Thyroid gland (tissue), 4 donors: ENCODE measurements at regions not wholly inside any gene's neighbourhood (a gene's known extent, or its start where the extent isn't known, plus 50 kb on each side); places are given as distances from the start of the nearest gene placed in this dataset.

Source experiments
- DNase-seq, 2 donors: peaks; one replicate each; pipeline ENCODE4 v3.0.0-alpha.2; 2019
- H3K27ac ChIP-seq, 3 donors: fragments of 200-600 bp; sonication (generic); 1 replicate in 2 of 3; 2 replicates in 1 of 3; pipeline ENCODE4 v1.5.1; 2016 to 2019; ENCODE audit warnings: mild to moderate bottlenecking in 1 of 3, moderate library complexity in 1 of 3
- H3K27me3 ChIP-seq: fragments of 200-600 bp; sonication (generic); one replicate; pipeline ENCODE4 v1.5.1; 2019
- H3K36me3 ChIP-seq, 2 donors: fragments of 200-600 bp; sonication (generic); one replicate each; pipeline ENCODE4 v1.5.1; 2016 to 2019
- H3K4me1 ChIP-seq, 2 donors: fragments of 200-600 bp; sonication (generic); one replicate each; pipeline ENCODE4 v1.5.1; 2017 to 2019
- H3K4me3 ChIP-seq, 3 donors: fragments of 200-600 bp; sonication (generic); replicated peaks in 1 of 3; 1 replicate in 2 of 3; 2 replicates in 1 of 3; pipeline ENCODE4 v1.5.1; 2016; ENCODE audit warnings: mild to moderate bottlenecking in 1 of 3
- H3K9me3 ChIP-seq: fragments of 200-600 bp; sonication (generic); one replicate; pipeline ENCODE4 v1.5.1; 2017
- CTCF ChIP-seq, 6 experiments: fragments of 200-600 bp in 3 of 6; fragments of 450-650 bp in 3 of 6; sonication (generic) in 3 of 6; IDR thresholded peaks; one replicate each; pipeline ENCODE4 v1.5.1; 2016 to 2019; ENCODE audit warnings: antibody characterized with exemption in 6 of 6, mild to moderate bottlenecking in 2 of 6, inconsistent platforms in 1 of 6, moderate library complexity in 1 of 6
- POLR2A ChIP-seq, 2 donors: fragments of 450-650 bp; IDR thresholded peaks; one replicate each; pipeline ENCODE4 v1.6.1; 2017; ENCODE audit warnings: antibody characterized with exemption in 2 of 2, mild to moderate bottlenecking in 2 of 2, moderate library complexity in 1 of 2
- WGBS, 2 donors: methylation state at CpG; one replicate each; pipeline ENCODE4 v1.1.5; 2017; 5-methylcytosine and 5-hydroxymethylcytosine counted together
- intact Hi-C: fragments of 100-400 bp; cut with DNase I; formaldehyde crosslinking; loops from one replicate; pipeline ENCODE4 v1.15.1; 2023

- H3K4me3 ChIP-seq, result no peak overlapping the region
- H3K9me3 ChIP-seq, result no peaks in the 10 kb centered on the region
- H3K27ac ChIP-seq, result no peak overlapping the region
- peaks cover 0 to 11% of the 10 kb centered on the region in 2 donors for H3K4me1 ChIP-seq
- 49 to 61% methylated on average over 2 of the region's 2 CpGs for WGBS, 2 donors
- no peaks in the 10 kb centered on the region for H3K27me3 ChIP-seq
- no peak for DNase-seq
- TF ChIP-seq CTCF (IDR thresholded peaks at IDR 0.05) (no peak), POLR2A (IDR thresholded peaks at IDR 0.05) (no peak)
- intact Hi-C loops, result no loop called here
- H3K36me3 ChIP-seq, result no peaks in the 10 kb centered on the region
Observed at GRCh38 chr4:108396900-108397497, 223.4 kb upstream of the RPL34 start.

GRCh38 chr4:108395786-108396185 lies 224.6 kb upstream of the RPL34 start:
- Histone ChIP-seq H3K36me3 (no peaks in the 10 kb centered on the region), H3K4me1 (peaks cover 0 to 11% of the 10 kb centered on the region in 2 donors), H3K27me3 (no peaks in the 10 kb centered on the region), H3K27ac (no peak overlapping the region), H3K9me3 (no peaks in the 10 kb centered on the region), H3K4me3 (no peak overlapping the region)
- TF ChIP-seq CTCF (IDR thresholded peaks at IDR 0.05), result no peak
- TF ChIP-seq POLR2A (IDR thresholded peaks at IDR 0.05), result no peak
- intact Hi-C loops, result no loop called here
- DNase-seq, result no peak

GRCh38 chr4:108393890-108394472 lies 225.2 kb upstream of the LEF1 start:
- Histone ChIP-seq H3K27ac (no peak overlapping the region), H3K4me1 (peaks cover 0 to 11% of the 10 kb centered on the region in 2 donors), H3K9me3 (no peaks in the 10 kb centered on the region), H3K36me3 (no peaks in the 10 kb centered on the region), H3K27me3 (no peaks in the 10 kb centered on the region), H3K4me3 (no peak overlapping the region)
- TF ChIP-seq CTCF (IDR thresholded peaks at IDR 0.05) (no peak), POLR2A (IDR thresholded peaks at IDR 0.05) (no peak)
- WGBS, 2 donors, result 95 to 100% methylated on average over 1 of the region's 1 CpG
- intact Hi-C loops, result no loop called here
- no peak for DNase-seq

GRCh38 chr4:108391701-108392455 lies 223.1 kb upstream of the LEF1 start:
- no peak for TF ChIP-seq POLR2A (IDR thresholded peaks at IDR 0.05)
- no peak for TF ChIP-seq CTCF (IDR thresholded peaks at IDR 0.05)
- no peak for DNase-seq
- intact Hi-C loops, result no loop called here
- no peaks in the 10 kb centered on the region for H3K9me3 ChIP-seq
- no peaks in the 10 kb centered on the region for H3K27me3 ChIP-seq
- 88 to 98% methylated on average over 3 of the region's 3 CpGs for WGBS, 2 donors
- no peak overlapping the region for H3K4me3 ChIP-seq
- peaks cover 0 to 2% of the 10 kb centered on the region in 2 donors for H3K4me1 ChIP-seq
- no peaks in the 10 kb centered on the region for H3K36me3 ChIP-seq
- H3K27ac ChIP-seq, result no peak overlapping the region

GRCh38 chr4:108385076-108385475 lies 216.3 kb upstream of the LEF1 start:
- no peaks in the 10 kb centered on the region for H3K27me3 ChIP-seq
- WGBS, 2 donors, result 93 to 95% methylated on average over 2 of the region's 2 CpGs
- H3K27ac ChIP-seq, result no peak overlapping the region
- no peak for DNase-seq
- no peak overlapping the region for H3K4me3 ChIP-seq
- H3K4me1 ChIP-seq, result no peaks in the 10 kb centered on the region
- no peak for TF ChIP-seq POLR2A (IDR thresholded peaks at IDR 0.05)
- intact Hi-C loops, result no loop called here
- H3K9me3 ChIP-seq, result no peaks in the 10 kb centered on the region
- no peaks in the 10 kb centered on the region for H3K36me3 ChIP-seq
